ENCODE measurements at regions not wholly inside any gene's neighbourhood (a gene's known extent, or its start where the extent isn't known, plus 50 kb on each side); places are given as distances from the start of the nearest gene placed in this dataset.
"Not testable (repeated sequence)": the region's sequence is repeated elsewhere in the genome, so short reads cannot be mapped to it uniquely, and the experiment has no call there.

GRCh38 chr5:119750887-119751733 is 121.8 kb downstream of the FAM170A start:
- H3K4me3 ChIP-seq (replicated peaks; ENCODE audit: low read depth, low read length) = no peak overlapping the region
- DNase-seq (ENCODE audit: extremely low read depth, insufficient read length) = no peak
- TF ChIP-seq CTCF (IDR thresholded peaks at IDR 0.05; ENCODE audit: insufficient read depth, low read length, poor library complexity, severe bottlenecking) = no peak
- no peaks in the 10 kb centered on the region for H3K36me3 ChIP-seq (ENCODE audit: control insufficient read depth, insufficient read depth, low read length)
- H3K27me3 ChIP-seq (replicated peaks; ENCODE audit: control insufficient read depth, insufficient read depth, low read length) = no peaks in the 10 kb centered on the region

- H3K36me3 ChIP-seq (ENCODE audit: control insufficient read depth, insufficient read depth, low read length) = no peaks in the 10 kb centered on the region
- DNase-seq (ENCODE audit: extremely low read depth, insufficient read length) = no peak
- H3K4me3 ChIP-seq (replicated peaks; ENCODE audit: low read depth, low read length) = no peak overlapping the region
- no peak for TF ChIP-seq CTCF (IDR thresholded peaks at IDR 0.05; ENCODE audit: insufficient read depth, low read length, poor library complexity, severe bottlenecking)
- H3K27me3 ChIP-seq (replicated peaks; ENCODE audit: control insufficient read depth, insufficient read depth, low read length) = no peaks in the 10 kb centered on the region
These were observed 122.4 kb downstream of the FAM170A start for GRCh38 chr5:119751734-119752094.

- Histone ChIP-seq H3K27me3 (replicated peaks; ENCODE audit: control insufficient read depth, insufficient read depth, low read length) (no peaks in the 10 kb centered on the region), H3K4me3 (replicated peaks; ENCODE audit: low read depth, low read length) (no peak overlapping the region), H3K36me3 (ENCODE audit: control insufficient read depth, insufficient read depth, low read length) (no peaks in the 10 kb centered on the region)
- DNase-seq (ENCODE audit: extremely low read depth, insufficient read length) = no peak
- no peak for TF ChIP-seq CTCF (IDR thresholded peaks at IDR 0.05; ENCODE audit: insufficient read depth, low read length, poor library complexity, severe bottlenecking)
These were observed 123.8 kb downstream of the FAM170A start for GRCh38 chr5:119752921-119753886.

GRCh38 chr5:119754825-119755224 is 125.5 kb downstream of the FAM170A start:
- not testable (repeated sequence) for H3K27me3 ChIP-seq (replicated peaks; ENCODE audit: control insufficient read depth, insufficient read depth, low read length); DNase-seq (ENCODE audit: extremely low read depth, insufficient read length); H3K4me3 ChIP-seq (replicated peaks; ENCODE audit: low read depth, low read length); H3K36me3 ChIP-seq (ENCODE audit: control insufficient read depth, insufficient read depth, low read length)

- DNase-seq (ENCODE audit: extremely low read depth, insufficient read length) = no peak
- Histone ChIP-seq H3K27me3 (replicated peaks; ENCODE audit: control insufficient read depth, insufficient read depth, low read length) (no peaks in the 10 kb centered on the region), H3K4me3 (replicated peaks; ENCODE audit: low read depth, low read length) (no peak overlapping the region), H3K36me3 (ENCODE audit: control insufficient read depth, insufficient read depth, low read length) (no peaks in the 10 kb centered on the region)
- TF ChIP-seq CTCF (IDR thresholded peaks at IDR 0.05; ENCODE audit: insufficient read depth, low read length, poor library complexity, severe bottlenecking) = no peak
These were observed 127.9 kb downstream of the FAM170A start for GRCh38 chr5:119757276-119757675.

GRCh38 chr5:119769695-119770693 is 140.6 kb downstream of the FAM170A start:
- DNase-seq (ENCODE audit: extremely low read depth, insufficient read length); H3K4me3 ChIP-seq (replicated peaks; ENCODE audit: low read depth, low read length); H3K27me3 ChIP-seq (replicated peaks; ENCODE audit: control insufficient read depth, insufficient read depth, low read length); H3K36me3 ChIP-seq (ENCODE audit: control insufficient read depth, insufficient read depth, low read length): not testable (repeated sequence)

- not testable (repeated sequence) for H3K4me3 ChIP-seq (replicated peaks; ENCODE audit: low read depth, low read length); H3K36me3 ChIP-seq (ENCODE audit: control insufficient read depth, insufficient read depth, low read length); H3K27me3 ChIP-seq (replicated peaks; ENCODE audit: control insufficient read depth, insufficient read depth, low read length); DNase-seq (ENCODE audit: extremely low read depth, insufficient read length)
These were observed 150.8 kb downstream of the FAM170A start for GRCh38 chr5:119780145-119780544.

Measured in GM06990 (cell line).